ENCODE measurements at regions not wholly inside any gene's neighbourhood (a gene's known extent, or its start where the extent isn't known, plus 50 kb on each side); places are given as distances from the start of the nearest gene placed in this dataset.

DNA sequence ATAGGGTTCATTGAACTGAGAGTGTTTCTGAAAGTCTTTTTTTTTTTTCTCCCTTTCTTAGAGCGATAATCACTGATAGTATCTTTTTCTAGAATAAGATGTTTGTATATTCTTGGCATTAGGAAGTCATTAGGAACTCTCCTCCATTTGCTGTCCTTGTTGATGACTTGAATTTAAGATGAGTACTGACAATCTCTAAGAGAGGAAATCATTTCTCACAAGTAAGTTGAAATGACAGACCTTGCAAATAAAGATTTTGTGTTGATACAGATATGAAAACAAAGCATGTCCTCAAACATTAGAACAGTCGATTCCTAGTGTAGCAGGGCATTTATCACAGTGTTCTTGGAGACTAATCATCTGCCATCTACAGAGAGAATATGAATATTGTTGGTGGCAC lies 458.4 kb upstream of the SYT1 start:
- H2AFZ ChIP-seq: peak overlapping the region; percentile 61
- no peaks in the 10 kb centered on the region for H4K20me1 ChIP-seq (ENCODE audit: insufficient read depth, poor library complexity, severe bottlenecking)
- no peaks in the 10 kb centered on the region for H3K9me3 ChIP-seq (ENCODE audit: low read depth)
- WGBS (ENCODE audit: low lambda C conversion rate, missing lambda C conversion rate): 85% methylated on average over 2 of the region's 2 CpGs
- H3K4me2 ChIP-seq: no peak overlapping the region
- no peak overlapping the region for H3K27ac ChIP-seq
- H3K9me2 ChIP-seq (replicated peaks; ENCODE audit: insufficient read depth): no peaks in the 10 kb centered on the region
- H3K4me3 ChIP-seq: no peak overlapping the region
- H3K27me3 ChIP-seq: no peaks in the 10 kb centered on the region
- H3K79me2 ChIP-seq: no peaks in the 10 kb centered on the region
- H3K4me1 ChIP-seq (ENCODE audit: insufficient read depth): peaks cover 4% of the 10 kb centered on the region
- TF ChIP-seq EZH2phosphoT487 (IDR thresholded peaks at IDR 0.05; ENCODE audit: low read depth, severe bottlenecking, unreplicated experiment) (no peak), EZH2 (IDR thresholded peaks at IDR 0.05; ENCODE audit: borderline replicate concordance) (no peak)
- TF ChIP-seq, protein P1, sequence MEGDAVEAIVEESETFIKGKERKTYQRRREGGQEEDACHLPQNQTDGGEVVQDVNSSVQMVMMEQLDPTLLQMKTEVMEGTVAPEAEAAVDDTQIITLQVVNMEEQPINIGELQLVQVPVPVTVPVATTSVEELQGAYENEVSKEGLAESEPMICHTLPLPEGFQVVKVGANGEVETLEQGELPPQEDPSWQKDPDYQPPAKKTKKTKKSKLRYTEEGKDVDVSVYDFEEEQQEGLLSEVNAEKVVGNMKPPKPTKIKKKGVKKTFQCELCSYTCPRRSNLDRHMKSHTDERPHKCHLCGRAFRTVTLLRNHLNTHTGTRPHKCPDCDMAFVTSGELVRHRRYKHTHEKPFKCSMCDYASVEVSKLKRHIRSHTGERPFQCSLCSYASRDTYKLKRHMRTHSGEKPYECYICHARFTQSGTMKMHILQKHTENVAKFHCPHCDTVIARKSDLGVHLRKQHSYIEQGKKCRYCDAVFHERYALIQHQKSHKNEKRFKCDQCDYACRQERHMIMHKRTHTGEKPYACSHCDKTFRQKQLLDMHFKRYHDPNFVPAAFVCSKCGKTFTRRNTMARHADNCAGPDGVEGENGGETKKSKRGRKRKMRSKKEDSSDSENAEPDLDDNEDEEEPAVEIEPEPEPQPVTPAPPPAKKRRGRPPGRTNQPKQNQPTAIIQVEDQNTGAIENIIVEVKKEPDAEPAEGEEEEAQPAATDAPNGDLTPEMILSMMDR (IDR thresholded peaks at IDR 0.05; ENCODE audit: poor library complexity): no peak
- no peaks in the 10 kb centered on the region for H3K36me3 ChIP-seq (replicated peaks; ENCODE audit: insufficient read depth, low read depth)
- no peak for DNase-seq (ENCODE audit: low spot score)

DNA sequence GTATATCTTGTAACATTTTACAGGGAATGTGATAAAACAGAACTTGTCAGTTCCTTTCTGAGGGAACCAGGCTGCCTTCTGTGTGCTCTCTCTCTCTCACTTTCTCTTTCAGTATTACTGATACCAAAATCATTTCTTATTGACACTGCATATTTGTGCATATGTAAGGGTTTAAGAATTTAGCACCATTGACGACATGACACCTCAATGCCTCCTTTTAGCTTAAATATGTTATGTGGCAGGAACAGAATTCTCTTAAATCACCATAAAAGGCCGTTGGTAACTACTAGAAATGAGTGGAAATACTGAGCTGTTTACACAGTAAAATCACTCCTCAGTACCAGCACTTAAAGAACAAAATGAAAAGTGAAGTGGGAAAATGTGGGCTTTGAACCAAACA lies 457.7 kb upstream of the SYT1 start:
- Histone ChIP-seq H3K79me2 (no peaks in the 10 kb centered on the region), H3K4me3 (no peak overlapping the region)
- 16% methylated on average over 2 of the region's 2 CpGs for WGBS (ENCODE audit: low lambda C conversion rate, missing lambda C conversion rate)

DNA sequence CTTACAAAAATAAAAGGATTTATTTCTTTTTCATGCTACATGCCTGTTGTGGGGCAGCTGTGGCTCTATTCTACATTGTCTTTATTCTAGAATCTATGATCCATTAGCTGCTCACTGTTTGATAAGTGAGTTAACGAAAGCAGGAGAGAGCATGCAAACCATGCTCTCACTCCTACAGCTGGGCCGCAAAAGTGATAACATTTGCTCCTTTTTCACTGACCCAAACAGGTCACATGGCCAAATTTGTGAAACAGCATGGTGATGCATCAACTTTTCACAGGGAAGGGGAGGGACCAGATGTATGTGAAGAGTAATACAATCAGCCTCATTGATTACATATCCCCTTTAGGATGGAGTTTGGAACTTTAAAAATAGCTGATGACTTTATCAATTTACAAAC lies 456.9 kb upstream of the SYT1 start:
- H3K4me2 ChIP-seq: no peak overlapping the region
- no peaks in the 10 kb centered on the region for H3K27me3 ChIP-seq
- no peaks in the 10 kb centered on the region for H3K9me2 ChIP-seq (replicated peaks; ENCODE audit: insufficient read depth)
- DNase-seq (ENCODE audit: low spot score): no peak
- no peaks in the 10 kb centered on the region for H3K36me3 ChIP-seq (replicated peaks; ENCODE audit: insufficient read depth, low read depth)
- H3K4me3 ChIP-seq: no peak overlapping the region
- 75% methylated on average over 2 of the region's 2 CpGs for WGBS (ENCODE audit: low lambda C conversion rate, missing lambda C conversion rate)
- H3K9me3 ChIP-seq (ENCODE audit: low read depth): no peaks in the 10 kb centered on the region
- no peaks in the 10 kb centered on the region for H3K79me2 ChIP-seq
- TF ChIP-seq, protein P1 (IDR thresholded peaks at IDR 0.05; ENCODE audit: poor library complexity): no peak
- TF ChIP-seq EZH2 (IDR thresholded peaks at IDR 0.05; ENCODE audit: borderline replicate concordance): no peak
- no peak for TF ChIP-seq EZH2phosphoT487 (IDR thresholded peaks at IDR 0.05; ENCODE audit: low read depth, severe bottlenecking, unreplicated experiment)
- H2AFZ ChIP-seq: no peak overlapping the region
- no peaks in the 10 kb centered on the region for H4K20me1 ChIP-seq (ENCODE audit: insufficient read depth, poor library complexity, severe bottlenecking)
- H3K27ac ChIP-seq: no peak overlapping the region
- peaks cover 4% of the 10 kb centered on the region for H3K4me1 ChIP-seq (ENCODE audit: insufficient read depth)

More for the DNA sequence above, 457.7 kb upstream of the SYT1 start:
- H3K27me3 ChIP-seq: no peaks in the 10 kb centered on the region
- H3K4me1 ChIP-seq (ENCODE audit: insufficient read depth): peaks cover 4% of the 10 kb centered on the region
- H3K4me2 ChIP-seq: peak overlapping the region; percentile 44
- H3K9me3 ChIP-seq (ENCODE audit: low read depth): no peaks in the 10 kb centered on the region
- no peak overlapping the region for H3K27ac ChIP-seq
- H3K9me2 ChIP-seq (replicated peaks; ENCODE audit: insufficient read depth): no peaks in the 10 kb centered on the region
- no peak for TF ChIP-seq EZH2phosphoT487 (IDR thresholded peaks at IDR 0.05; ENCODE audit: low read depth, severe bottlenecking, unreplicated experiment)
- TF ChIP-seq EZH2 (IDR thresholded peaks at IDR 0.05; ENCODE audit: borderline replicate concordance): no peak
- TF ChIP-seq, protein P1 (IDR thresholded peaks at IDR 0.05; ENCODE audit: poor library complexity): no peak
- no peaks in the 10 kb centered on the region for H3K36me3 ChIP-seq (replicated peaks; ENCODE audit: insufficient read depth, low read depth)
- no peaks in the 10 kb centered on the region for H4K20me1 ChIP-seq (ENCODE audit: insufficient read depth, poor library complexity, severe bottlenecking)
- peak overlapping the region; percentile 61 for H2AFZ ChIP-seq
- DNase-seq (ENCODE audit: low spot score): no peak

DNA sequence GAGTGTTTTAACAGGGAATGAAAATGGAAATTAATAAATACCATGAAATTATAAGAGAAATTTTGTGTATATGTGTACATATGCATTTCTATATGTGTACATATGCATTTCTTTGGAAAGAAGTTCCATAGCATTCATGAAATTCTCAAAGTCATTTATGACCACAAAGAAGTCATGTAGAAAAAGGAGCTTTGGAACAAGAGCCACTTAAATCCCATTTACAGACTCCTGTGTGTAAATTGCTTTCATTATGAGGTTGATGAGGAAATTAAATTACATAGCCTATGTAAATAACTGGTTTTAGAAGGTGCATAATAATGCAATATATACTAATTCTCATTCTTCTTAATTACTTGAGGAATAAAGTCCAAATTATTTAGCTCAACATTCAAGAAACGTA lies 450.5 kb upstream of the SYT1 start:
- TF ChIP-seq EZH2phosphoT487 (IDR thresholded peaks at IDR 0.05; ENCODE audit: low read depth, severe bottlenecking, unreplicated experiment): no peak
- TF ChIP-seq EZH2 (IDR thresholded peaks at IDR 0.05; ENCODE audit: borderline replicate concordance): no peak
- TF ChIP-seq, protein P1 (IDR thresholded peaks at IDR 0.05; ENCODE audit: poor library complexity): no peak
- Histone ChIP-seq H3K9me2 (replicated peaks; ENCODE audit: insufficient read depth) (no peaks in the 10 kb centered on the region), H3K36me3 (replicated peaks; ENCODE audit: insufficient read depth, low read depth) (no peaks in the 10 kb centered on the region), H2AFZ (no peak overlapping the region), H3K27ac (no peak overlapping the region), H3K79me2 (no peaks in the 10 kb centered on the region), H3K27me3 (no peaks in the 10 kb centered on the region), H4K20me1 (ENCODE audit: insufficient read depth, poor library complexity, severe bottlenecking) (no peaks in the 10 kb centered on the region), H3K4me3 (no peak overlapping the region), H3K9me3 (ENCODE audit: low read depth) (no peaks in the 10 kb centered on the region), H3K4me1 (ENCODE audit: insufficient read depth) (no peaks in the 10 kb centered on the region), H3K4me2 (no peak overlapping the region)
- DNase-seq (ENCODE audit: low spot score): no peak
- 87% methylated on average over 1 of the region's 1 CpG for WGBS (ENCODE audit: low lambda C conversion rate, missing lambda C conversion rate)

Measured in hepatocyte (in vitro differentiated cells).